ENCODE measurements at regions not wholly inside any gene's neighbourhood (a gene's known extent, or its start where the extent isn't known, plus 50 kb on each side); places are given as distances from the start of the nearest gene placed in this dataset.

DNA sequence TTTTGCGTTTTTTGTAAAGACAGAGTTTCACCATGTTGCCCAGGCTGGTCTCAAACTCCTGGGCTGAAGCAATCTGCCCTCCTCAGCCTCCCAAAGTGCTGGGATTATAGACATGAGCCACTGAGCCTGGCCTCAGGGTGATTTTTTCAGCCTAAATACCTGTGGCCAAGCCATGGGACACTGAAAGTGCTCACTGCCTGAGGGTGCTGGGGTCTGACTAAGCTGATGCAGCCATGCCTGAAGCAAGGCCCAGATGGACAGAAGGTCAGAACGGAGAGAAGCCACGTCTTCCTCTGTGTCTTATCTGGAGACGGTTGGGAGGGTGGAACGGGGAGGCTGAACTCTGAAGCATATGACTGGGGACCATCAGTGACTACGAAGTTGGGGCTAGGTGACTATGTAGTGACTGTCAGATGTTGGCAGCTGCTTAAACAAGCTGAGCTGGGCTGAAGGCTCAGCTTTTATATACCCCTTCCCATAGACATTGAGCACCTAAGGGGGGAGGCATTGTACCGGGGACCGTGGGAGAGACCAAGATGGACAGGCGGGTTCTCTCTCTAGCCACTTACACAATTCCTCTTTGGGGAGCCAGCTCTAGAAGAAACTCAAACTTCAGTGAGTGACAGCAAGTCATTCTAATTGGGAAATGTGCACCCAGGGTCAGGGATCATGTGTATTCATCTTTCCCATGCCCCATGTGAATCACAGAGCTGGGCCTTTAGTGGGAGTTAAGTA lies 73.3 kb upstream of the HABP2 start:
- TF ChIP-seq, protein P1, sequence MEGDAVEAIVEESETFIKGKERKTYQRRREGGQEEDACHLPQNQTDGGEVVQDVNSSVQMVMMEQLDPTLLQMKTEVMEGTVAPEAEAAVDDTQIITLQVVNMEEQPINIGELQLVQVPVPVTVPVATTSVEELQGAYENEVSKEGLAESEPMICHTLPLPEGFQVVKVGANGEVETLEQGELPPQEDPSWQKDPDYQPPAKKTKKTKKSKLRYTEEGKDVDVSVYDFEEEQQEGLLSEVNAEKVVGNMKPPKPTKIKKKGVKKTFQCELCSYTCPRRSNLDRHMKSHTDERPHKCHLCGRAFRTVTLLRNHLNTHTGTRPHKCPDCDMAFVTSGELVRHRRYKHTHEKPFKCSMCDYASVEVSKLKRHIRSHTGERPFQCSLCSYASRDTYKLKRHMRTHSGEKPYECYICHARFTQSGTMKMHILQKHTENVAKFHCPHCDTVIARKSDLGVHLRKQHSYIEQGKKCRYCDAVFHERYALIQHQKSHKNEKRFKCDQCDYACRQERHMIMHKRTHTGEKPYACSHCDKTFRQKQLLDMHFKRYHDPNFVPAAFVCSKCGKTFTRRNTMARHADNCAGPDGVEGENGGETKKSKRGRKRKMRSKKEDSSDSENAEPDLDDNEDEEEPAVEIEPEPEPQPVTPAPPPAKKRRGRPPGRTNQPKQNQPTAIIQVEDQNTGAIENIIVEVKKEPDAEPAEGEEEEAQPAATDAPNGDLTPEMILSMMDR (IDR thresholded peaks at IDR 0.05), result no peak
- no peak for TF ChIP-seq EP300 (IDR thresholded peaks at IDR 0.05)

Measured in tibial nerve (tissue), 4 donors.